CD4-positive, alpha-beta T cell treated with Interferon gamma for 1 hour (primary cell): ENCODE measurements at regions not wholly inside any gene's neighbourhood (a gene's known extent, or its start where the extent isn't known, plus 50 kb on each side); places are given as distances from the start of the nearest gene placed in this dataset.

ENCODE experiments used
- DNase-seq: peaks from one replicate; pipeline ENCODE4 v3.0.0-alpha.2; 2020

GRCh38 chr18:4511166-4511565 lies 56.1 kb upstream of the DLGAP1 start:
- DNase-seq, result no peak

- no peak for DNase-seq
These were observed 55.6 kb upstream of the DLGAP1 start for GRCh38 chr18:4510711-4511110.

- DNase-seq, result no peak
These were observed 55.1 kb upstream of the DLGAP1 start for GRCh38 chr18:4510160-4510559.
